Uterus (tissue), 3 donors: ENCODE measurements at regions not wholly inside any gene's neighbourhood (a gene's known extent, or its start where the extent isn't known, plus 50 kb on each side); places are given as distances from the start of the nearest gene placed in this dataset.

ENCODE experiments used
- DNase-seq, 2 donors: peaks; one replicate each; pipeline ENCODE4 v3.0.0-alpha.2; 2019 to 2020
- H3K27ac ChIP-seq, 2 donors: fragments of 200-600 bp; sonication (generic); 1 replicate in 1 of 2; 2 replicates in 1 of 2; pipeline ENCODE4 v1.5.1; 2016 to 2018
- H3K27me3 ChIP-seq, 2 donors: fragments of 200-600 bp; sonication (generic); one replicate each; pipeline ENCODE4 v1.5.1; 2018 to 2019; ENCODE audit warnings: control low read depth in 1 of 2
- H3K36me3 ChIP-seq, 2 donors: fragments of 200-600 bp; sonication (generic); one replicate each; pipeline ENCODE4 v1.5.1; 2019; ENCODE audit warnings: control low read depth in 1 of 2
- H3K4me1 ChIP-seq, 2 donors: fragments of 200-600 bp; sonication (generic); one replicate each; pipeline ENCODE4 v1.5.1; 2018 to 2019; ENCODE audit warnings: control low read depth in 1 of 2
- H3K4me3 ChIP-seq, 2 donors: fragments of 200-600 bp; sonication (generic); 1 replicate in 1 of 2; 2 replicates in 1 of 2; pipeline ENCODE4 v1.5.1; 2018 to 2019; ENCODE audit warnings: mild to moderate bottlenecking in 1 of 2
- H3K9me3 ChIP-seq, 2 donors: fragments of 200-600 bp; sonication (generic); one replicate each; pipeline ENCODE4 v1.5.1; 2019; ENCODE audit warnings: control low read depth in 1 of 2
- POLR2A ChIP-seq, 2 donors: fragments of 450-650 bp; IDR thresholded peaks; one replicate each; pipeline ENCODE4 v1.6.1; 2016; ENCODE audit warnings: antibody characterized with exemption in 2 of 2, mild to moderate bottlenecking in 1 of 2, moderate library complexity in 1 of 2
- intact Hi-C: fragments of 100-400 bp; cut with DNase I; formaldehyde crosslinking; loops from one replicate; pipeline ENCODE4 v1.15.1; 2023; ENCODE audit warnings: low total_unique reads
- TF ChIP-seq, protein P1 (sequence below), 4 experiments: fragments of 200-600 bp in 2 of 4; fragments of 450-650 bp in 2 of 4; sonication (generic) in 2 of 4; IDR thresholded peaks; one replicate each; pipeline ENCODE4 v1.5.1; 2016 to 2019; ENCODE audit warnings: antibody characterized with exemption in 4 of 4, mild to moderate bottlenecking in 2 of 4, moderate library complexity in 1 of 4
- donor health status: DM: yes; HTN: yes; CAD: no.

DNA sequence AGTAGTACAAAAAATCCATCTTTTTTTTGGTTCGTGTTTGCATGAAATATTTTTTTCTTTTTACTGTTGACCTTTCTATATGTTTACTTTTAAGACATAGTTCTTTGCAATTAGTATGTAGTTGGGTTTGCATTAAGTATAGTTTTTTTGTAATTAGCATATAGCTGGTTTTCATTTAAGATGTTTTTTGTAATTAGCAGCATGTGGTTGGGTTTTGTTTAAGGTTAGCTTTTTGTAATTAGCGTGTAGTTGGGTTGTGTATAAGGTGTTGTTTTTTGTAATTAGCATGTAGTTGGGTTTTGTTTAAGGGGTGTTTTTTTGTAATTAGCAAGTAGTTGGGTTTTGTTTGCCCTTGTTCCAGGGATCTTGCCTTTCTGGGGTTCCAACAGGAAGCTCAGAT lies 193.1 kb downstream of the LPIN1 start:
- Histone ChIP-seq H3K4me3 (no peak overlapping the region), H3K36me3 (no peaks in the 10 kb centered on the region), H3K27ac (no peak overlapping the region), H3K27me3 (no peaks in the 10 kb centered on the region), H3K9me3 (no peaks in the 10 kb centered on the region), H3K4me1 (no peaks in the 10 kb centered on the region)
- no peak for DNase-seq
- intact Hi-C loops = no loop called here
- no peak for TF ChIP-seq POLR2A (IDR thresholded peaks at IDR 0.05)
- TF ChIP-seq, protein P1, sequence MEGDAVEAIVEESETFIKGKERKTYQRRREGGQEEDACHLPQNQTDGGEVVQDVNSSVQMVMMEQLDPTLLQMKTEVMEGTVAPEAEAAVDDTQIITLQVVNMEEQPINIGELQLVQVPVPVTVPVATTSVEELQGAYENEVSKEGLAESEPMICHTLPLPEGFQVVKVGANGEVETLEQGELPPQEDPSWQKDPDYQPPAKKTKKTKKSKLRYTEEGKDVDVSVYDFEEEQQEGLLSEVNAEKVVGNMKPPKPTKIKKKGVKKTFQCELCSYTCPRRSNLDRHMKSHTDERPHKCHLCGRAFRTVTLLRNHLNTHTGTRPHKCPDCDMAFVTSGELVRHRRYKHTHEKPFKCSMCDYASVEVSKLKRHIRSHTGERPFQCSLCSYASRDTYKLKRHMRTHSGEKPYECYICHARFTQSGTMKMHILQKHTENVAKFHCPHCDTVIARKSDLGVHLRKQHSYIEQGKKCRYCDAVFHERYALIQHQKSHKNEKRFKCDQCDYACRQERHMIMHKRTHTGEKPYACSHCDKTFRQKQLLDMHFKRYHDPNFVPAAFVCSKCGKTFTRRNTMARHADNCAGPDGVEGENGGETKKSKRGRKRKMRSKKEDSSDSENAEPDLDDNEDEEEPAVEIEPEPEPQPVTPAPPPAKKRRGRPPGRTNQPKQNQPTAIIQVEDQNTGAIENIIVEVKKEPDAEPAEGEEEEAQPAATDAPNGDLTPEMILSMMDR (IDR thresholded peaks at IDR 0.05) = no peak

DNA sequence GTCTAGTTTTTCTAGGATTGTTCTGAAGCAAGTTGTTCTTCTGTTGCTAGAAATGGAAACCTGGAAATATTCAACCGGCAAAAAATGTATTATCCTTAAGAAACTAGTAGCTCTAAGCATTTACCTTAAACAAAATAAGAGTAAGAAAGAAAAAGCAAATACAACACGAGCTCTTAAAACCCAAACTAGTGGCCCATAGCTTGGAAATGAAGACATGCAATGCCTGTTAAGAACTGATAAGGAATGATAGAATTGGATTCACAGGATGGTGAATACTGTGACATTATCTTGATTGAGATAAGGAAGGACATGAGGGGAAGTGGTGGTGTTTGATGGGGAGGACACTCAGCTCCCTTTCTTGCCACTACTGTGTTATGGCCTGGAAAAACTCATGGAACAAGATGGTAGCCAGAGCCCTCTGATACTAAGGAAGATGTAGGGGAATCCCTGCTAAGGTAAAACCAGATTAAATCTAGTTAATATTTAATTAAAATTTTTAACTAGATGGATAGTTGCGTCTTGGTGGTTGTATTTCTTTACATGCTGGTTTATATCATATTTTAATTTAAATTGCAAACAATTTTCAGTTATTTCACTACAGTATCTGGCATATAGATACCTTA lies 193.8 kb downstream of the LPIN1 start:
- H3K27me3 ChIP-seq = no peaks in the 10 kb centered on the region
- H3K27ac ChIP-seq = no peak overlapping the region
- intact Hi-C loops = no loop called here
- no peaks in the 10 kb centered on the region for H3K36me3 ChIP-seq
- no peaks in the 10 kb centered on the region for H3K9me3 ChIP-seq
- no peak for DNase-seq
- H3K4me3 ChIP-seq = no peak overlapping the region
- no peak for TF ChIP-seq POLR2A (IDR thresholded peaks at IDR 0.05)
- TF ChIP-seq, protein P1 (IDR thresholded peaks at IDR 0.05) = no peak
- no peaks in the 10 kb centered on the region for H3K4me1 ChIP-seq

DNA sequence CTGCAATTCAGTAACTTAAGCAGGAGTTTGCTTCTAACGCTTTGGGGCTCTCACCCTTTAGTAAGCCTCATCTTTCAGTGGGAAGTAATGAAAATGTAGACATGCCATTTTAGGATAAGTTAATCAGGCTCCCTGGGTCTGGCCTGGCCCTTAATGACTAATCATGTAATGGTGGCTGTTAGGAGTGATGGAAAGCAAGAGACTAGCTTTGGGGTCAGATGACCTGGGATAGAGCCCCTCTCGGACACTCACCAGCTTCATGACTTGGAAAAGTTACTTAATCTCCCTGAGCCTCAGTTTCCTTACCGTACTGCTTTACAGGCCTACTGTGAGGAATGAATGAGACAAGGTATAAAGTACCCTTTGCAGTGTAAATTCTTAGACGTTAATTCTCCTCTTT lies 194.4 kb downstream of the LPIN1 start:
- no peak overlapping the region for H3K27ac ChIP-seq
- H3K4me1 ChIP-seq = no peaks in the 10 kb centered on the region
- no peak for DNase-seq
- no peaks in the 10 kb centered on the region for H3K27me3 ChIP-seq
- intact Hi-C loops = no loop called here
- no peaks in the 10 kb centered on the region for H3K9me3 ChIP-seq
- H3K36me3 ChIP-seq = no peaks in the 10 kb centered on the region
- TF ChIP-seq, protein P1 (IDR thresholded peaks at IDR 0.05) = no peak
- no peak for TF ChIP-seq POLR2A (IDR thresholded peaks at IDR 0.05)
- H3K4me3 ChIP-seq = no peak overlapping the region

DNA sequence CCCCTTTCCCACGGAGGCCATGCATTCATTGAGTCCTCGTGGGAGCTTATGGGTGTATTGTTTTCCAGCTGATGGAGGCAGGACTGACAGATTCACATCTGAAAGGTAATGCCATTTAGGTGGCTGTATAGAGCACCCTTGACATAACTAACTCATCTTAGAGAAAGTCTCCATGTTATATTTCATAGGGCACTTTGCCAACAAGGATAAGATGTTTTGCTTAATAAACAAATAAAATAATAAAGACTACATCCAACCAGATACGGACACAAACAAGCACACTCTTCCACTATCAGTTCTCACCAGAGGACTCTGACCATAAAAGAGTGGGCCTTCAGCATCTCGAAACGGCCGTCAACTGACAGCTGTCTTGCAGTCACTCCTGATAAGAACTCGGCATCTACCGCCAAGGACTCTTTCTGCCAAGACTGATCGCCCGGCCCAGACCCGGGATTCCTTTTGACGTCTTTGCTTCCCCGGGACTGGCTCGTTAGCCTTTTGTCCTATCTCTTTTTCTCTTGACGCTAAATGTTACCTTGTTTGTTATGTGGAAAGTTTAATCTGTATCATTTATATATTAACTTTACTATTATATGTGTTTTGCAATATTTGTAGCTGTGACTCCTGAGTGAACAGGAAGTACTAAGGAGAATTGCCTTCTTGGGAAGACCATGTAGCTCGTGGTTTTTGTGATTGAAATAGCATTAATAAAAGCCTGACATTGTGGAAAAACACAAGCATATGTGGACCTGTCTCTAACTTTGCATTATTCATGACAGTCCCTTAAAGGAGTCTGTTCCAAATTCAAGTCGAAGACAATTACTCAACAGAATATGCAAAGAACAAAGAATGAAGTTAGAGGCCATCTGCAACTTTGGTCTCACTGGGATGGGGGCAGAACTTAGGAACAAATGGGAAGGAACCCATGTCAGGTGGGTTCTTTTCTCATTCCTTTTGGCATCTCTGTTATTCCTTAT lies 195.1 kb downstream of the LPIN1 start:
- Histone ChIP-seq H3K27me3 (no peaks in the 10 kb centered on the region), H3K4me3 (no peak overlapping the region)

More for the DNA sequence above, 195.1 kb downstream of the LPIN1 start:
- no peaks in the 10 kb centered on the region for H3K36me3 ChIP-seq
- TF ChIP-seq, protein P1 (IDR thresholded peaks at IDR 0.05) = no peak
- no peak for TF ChIP-seq POLR2A (IDR thresholded peaks at IDR 0.05)
- intact Hi-C loops = no loop called here
- no peaks in the 10 kb centered on the region for H3K9me3 ChIP-seq
- no peaks in the 10 kb centered on the region for H3K4me1 ChIP-seq
- DNase-seq = no peak
- H3K27ac ChIP-seq = no peak overlapping the region
